ENCODE measurements at regions not wholly inside any gene's neighbourhood (a gene's known extent, or its start where the extent isn't known, plus 50 kb on each side); places are given as distances from the start of the nearest gene placed in this dataset.

DNA sequence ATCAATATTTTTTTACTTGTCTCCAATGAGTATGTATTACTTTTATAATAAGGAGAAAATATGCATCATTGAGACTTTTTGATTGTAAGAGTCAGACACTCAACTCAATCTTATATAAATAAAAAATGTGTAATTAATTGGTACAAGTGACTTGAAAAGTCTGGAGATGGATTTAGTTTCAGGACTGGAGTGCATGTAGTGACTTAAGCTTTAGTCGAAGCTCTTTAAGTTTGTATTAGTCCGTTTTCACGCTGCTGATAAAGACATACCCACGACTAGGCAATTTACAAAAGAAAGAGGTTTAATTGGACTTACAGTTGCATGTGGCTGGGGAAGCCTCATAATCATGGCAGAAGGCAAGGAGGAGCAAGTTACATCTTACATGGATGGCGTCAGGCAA is 60.7 kb upstream of the NKD1 start:
- TF ChIP-seq, protein P1, sequence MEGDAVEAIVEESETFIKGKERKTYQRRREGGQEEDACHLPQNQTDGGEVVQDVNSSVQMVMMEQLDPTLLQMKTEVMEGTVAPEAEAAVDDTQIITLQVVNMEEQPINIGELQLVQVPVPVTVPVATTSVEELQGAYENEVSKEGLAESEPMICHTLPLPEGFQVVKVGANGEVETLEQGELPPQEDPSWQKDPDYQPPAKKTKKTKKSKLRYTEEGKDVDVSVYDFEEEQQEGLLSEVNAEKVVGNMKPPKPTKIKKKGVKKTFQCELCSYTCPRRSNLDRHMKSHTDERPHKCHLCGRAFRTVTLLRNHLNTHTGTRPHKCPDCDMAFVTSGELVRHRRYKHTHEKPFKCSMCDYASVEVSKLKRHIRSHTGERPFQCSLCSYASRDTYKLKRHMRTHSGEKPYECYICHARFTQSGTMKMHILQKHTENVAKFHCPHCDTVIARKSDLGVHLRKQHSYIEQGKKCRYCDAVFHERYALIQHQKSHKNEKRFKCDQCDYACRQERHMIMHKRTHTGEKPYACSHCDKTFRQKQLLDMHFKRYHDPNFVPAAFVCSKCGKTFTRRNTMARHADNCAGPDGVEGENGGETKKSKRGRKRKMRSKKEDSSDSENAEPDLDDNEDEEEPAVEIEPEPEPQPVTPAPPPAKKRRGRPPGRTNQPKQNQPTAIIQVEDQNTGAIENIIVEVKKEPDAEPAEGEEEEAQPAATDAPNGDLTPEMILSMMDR (IDR thresholded peaks at IDR 0.05) = no peak
- TF ChIP-seq BHLHE40 (IDR thresholded peaks at IDR 0.05; ENCODE audit: low read depth, low read length) (no peak), POLR2A (IDR thresholded peaks at IDR 0.05; ENCODE audit: low read length) (no peak), RNF2 (IDR thresholded peaks at IDR 0.05; ENCODE audit: borderline replicate concordance, low read depth) (no peak)
